Fibroblast of skin of right quadriceps (primary cell): ENCODE measurements at regions not wholly inside any gene's neighbourhood (a gene's known extent, or its start where the extent isn't known, plus 50 kb on each side); places are given as distances from the start of the nearest gene placed in this dataset.

Source experiments
- DNase-seq: peaks from one replicate; pipeline ENCODE4 v3.0.0-alpha.2; 2013

DNA sequence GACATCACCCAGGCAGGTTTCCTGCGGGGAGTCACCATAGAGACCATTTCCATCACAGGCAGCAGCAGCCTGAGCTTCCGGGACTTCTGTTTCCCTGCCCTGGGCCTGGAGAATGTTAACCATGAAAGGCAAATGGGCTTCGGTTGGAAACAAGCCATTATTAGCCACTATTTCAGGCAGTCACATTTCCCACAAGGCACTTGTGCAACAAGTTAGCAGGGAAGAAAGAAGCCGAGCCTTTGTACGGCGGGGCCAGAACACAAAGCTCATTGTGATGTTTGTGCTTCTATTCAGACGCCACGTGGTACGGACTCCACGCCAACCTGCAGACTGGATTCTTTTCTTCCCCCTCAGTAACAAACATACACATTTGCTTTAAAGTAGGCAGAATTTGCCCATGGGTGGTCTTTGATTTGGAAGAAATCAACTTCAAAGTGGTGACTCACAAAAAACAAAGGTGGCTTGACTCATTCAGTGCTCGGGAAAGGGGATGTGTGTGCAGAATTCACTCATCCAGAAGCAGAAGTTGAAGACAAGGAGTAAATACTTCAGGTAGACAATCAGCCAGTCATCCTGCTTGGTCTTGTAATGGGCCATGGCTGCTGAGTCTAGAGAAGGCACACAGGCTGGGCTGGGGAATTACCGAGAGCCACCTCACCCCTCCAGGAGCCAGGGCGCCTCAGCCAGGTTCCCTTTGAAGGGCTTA lies 154.2 kb upstream of the PRMT8 start:
- DNase-seq: no peak

DNA sequence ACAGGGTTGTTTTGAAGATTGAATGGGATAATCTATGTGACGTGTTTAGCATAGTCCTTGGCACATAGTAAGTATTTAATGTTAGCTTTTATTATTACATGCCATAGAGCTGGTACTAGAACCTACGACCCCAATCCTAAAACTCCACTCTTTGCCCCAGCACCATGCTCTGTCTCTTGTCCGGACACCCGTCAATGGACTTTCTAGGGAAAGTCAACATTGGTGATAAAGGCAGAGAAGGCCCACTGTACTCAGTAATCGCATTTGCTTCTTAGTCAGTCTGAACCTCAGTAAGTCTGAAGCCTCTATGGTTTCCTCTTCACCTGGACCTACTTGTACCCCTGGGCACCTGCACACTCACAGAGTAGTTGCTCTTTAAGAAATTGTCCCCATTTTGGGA lies 153.1 kb upstream of the PRMT8 start:
- no peak for DNase-seq

DNA sequence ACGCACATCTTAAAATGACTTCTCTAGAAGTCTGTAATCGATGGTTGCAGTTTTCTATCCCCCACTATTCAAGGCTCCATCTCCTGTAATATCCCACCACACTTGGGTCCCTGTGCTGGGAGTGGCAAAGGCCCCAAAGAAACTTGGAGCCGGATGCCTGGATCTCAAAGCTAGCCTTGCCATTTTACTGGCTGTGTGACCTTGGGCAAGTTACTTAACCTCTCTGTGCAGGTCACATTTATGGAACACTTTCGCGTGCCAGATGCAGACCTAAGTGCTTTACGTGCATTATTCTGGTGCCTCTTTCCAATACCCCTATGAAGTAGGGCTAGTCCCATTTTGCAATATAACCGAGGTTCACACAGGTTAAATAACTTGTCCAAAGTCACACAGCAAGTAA lies 151.8 kb upstream of the PRMT8 start:
- no peak for DNase-seq

- DNase-seq: no peak
Measured at GRCh38 chr12:3341594-3341993, 149.4 kb upstream of the PRMT8 start.

DNA sequence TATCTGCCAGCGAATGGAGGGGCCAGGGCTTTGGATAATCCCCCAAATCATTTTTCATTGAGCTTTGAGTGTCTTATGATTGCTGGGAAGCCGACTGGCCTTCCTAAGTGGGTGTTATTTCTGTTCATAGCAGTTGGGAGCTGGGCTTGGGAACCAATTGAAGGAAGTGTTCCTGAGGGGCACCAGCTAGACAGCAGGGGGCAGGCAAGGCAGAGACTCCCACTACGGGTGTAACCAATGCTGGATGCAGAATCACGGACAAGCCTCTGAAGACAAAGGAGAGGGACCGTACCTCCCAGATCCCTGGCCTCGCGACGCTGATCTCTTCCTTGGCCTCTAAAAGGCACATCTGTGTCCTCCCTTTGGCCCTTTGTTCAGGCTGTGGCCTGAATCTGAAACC lies 149.0 kb upstream of the PRMT8 start:
- DNase-seq: peak; percentile 34

DNA sequence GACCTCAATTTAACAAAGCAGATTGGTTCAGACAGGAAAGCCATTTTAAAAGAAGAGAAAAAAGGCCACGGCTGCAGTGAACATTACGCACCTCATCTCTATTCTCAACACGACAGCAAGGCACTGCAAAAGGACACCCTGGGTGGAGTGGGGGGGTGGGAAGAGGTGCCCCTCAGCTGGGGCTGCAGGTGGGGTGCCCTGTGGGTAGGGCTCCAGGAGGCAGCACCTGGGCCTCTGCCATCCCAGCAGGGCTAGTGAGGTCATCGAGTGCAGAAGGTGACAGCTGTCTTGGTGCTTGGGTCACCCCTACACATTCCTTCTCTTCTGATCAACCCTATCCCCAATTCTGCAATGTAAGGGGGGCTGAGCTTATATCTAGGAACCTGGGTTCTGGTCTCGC lies 142.9 kb upstream of the PRMT8 start:
- DNase-seq: no peak

DNA sequence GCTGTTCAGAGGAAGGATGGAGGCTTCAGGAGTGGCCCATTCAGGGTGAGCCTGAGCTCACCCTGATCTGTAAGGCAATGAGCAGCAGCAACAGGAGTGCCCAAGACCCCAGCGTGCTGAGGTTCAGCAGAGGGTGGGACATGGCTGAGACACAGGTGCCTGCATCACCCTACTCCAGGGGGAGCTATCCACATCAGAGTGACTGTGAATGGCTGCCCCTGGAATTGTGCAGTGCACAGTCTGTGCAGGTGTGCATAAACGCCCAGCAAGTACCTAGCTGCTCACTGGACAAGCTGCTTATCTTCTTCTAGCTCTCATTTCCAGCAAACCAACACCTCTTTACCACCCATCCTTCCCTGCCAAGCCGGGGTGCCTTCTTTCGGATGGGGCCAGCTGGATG lies 140.6 kb upstream of the PRMT8 start:
- DNase-seq: no peak

DNA sequence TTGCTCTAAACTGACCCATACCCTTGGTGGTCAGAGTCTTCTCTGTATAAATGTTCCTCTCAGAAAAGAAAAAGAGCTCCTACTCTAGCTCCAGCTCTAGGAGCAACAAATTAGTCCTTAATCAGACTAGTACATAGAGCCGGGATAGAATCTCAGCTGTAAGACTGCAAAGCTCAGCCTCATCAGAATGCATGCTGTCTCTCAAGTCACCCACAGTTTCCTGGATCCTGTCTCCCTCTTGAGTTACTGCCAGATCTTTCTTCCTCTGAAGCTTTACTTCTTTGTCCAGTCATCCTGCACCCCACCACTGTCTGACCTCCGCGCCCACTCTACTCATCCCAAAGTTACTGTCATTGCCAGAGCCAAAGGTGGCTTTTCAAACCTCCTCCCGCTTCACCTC lies 139.3 kb upstream of the PRMT8 start:
- no peak for DNase-seq

DNA sequence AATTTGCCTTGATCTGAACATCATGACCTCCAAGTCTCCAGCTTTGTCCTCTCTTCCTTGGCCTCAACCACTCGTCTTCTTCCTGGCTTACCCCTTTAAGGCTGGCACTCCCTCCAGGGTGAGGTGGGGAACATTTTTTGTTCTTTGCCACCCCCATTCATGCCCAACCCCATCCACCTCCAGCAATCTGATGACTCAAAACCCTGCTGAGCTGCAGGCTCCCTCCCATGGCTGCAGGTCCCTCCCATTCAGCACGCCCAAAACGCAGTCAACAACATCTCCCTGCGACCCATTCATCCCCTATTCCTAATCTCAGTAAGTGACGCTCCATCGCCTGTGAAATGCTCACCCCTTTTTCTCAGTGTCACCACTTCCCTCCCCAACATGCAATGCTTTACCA lies 138.8 kb upstream of the PRMT8 start:
- no peak for DNase-seq

- no peak for DNase-seq
Measured at GRCh38 chr12:3353621-3354020, 137.4 kb upstream of the PRMT8 start.

GRCh38 chr12:3354586-3354985 lies 136.4 kb upstream of the PRMT8 start:
- DNase-seq: no peak

- no peak for DNase-seq
Measured at GRCh38 chr12:3355378-3355900, 135.6 kb upstream of the PRMT8 start.

- no peak for DNase-seq
Measured at GRCh38 chr12:3357950-3358525, 133.0 kb upstream of the PRMT8 start.

DNA sequence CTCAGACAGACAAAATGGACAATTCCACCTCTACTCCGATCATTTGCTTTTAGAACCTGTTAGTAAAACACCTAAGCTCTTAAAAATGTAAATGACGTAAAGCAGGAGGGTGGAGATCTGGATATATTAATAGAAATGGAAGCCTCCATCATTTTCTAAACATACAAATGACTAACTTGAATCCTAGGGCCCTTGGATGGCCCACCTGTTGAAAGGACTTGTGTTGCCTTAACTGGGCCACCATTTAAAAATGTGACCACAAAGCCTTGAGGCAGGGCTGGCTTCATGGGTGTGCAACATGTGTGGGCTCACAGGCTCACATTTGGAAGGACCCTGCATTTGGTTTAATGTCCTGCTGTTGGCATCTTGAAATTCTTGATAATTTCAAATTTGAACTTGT lies 131.5 kb upstream of the PRMT8 start:
- no peak for DNase-seq

GRCh38 chr12:3361146-3361545 lies 129.9 kb upstream of the PRMT8 start:
- no peak for DNase-seq

DNA sequence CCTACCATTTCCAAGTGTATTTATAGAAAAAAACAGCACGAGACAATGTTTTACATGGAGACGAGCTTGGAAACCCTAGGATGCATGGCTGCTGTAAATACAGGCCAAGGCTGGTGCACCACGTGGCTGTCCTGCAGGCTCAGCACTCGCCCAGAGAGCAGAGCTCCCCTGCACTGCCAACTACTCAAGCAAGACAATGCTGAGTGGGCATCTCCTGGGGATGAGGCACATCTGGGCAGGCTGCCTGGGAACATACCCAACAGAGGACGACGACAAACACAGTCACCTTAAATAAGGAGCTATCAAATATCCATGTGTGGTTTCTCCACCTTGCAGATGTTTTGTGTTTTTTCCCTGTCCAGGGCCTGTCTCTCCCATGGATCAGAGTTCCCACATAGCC lies 128.3 kb upstream of the PRMT8 start:
- no peak for DNase-seq

- DNase-seq: no peak
Measured at GRCh38 chr12:3363608-3364007, 127.4 kb upstream of the PRMT8 start.

DNA sequence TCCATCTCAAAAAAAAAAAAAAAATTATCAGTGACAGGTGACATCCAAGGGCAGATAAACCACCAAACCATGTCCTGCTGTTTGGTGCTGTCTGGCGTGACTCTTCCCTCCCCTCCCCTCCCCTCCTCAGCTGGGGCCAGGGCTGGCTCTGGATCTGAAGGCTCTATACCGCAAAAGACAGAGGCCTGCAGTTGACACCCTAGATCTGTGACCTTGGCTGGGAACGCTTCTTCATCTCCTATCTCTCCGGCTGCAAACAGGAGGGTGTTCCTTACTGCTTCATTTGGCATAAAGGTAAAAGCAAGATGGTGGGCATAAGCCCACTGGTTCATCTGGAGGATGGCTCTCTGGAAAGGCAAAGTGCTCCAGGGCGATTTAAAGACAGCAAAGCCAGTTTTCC lies 126.8 kb upstream of the PRMT8 start:
- no peak for DNase-seq

- DNase-seq: no peak
Measured at GRCh38 chr12:3364661-3365462, 126.1 kb upstream of the PRMT8 start.

GRCh38 chr12:3365463-3366411 lies 125.3 kb upstream of the PRMT8 start:
- DNase-seq: no peak

GRCh38 chr12:3366451-3367110 lies 124.4 kb upstream of the PRMT8 start:
- DNase-seq: no peak

- no peak for DNase-seq
Measured at GRCh38 chr12:3367750-3368444, 123.1 kb upstream of the PRMT8 start.
